Epidermal melanocyte (primary cell): ENCODE measurements at regions not wholly inside any gene's neighbourhood (a gene's known extent, or its start where the extent isn't known, plus 50 kb on each side); places are given as distances from the start of the nearest gene placed in this dataset.

Source experiments
- DNase-seq: peaks from one replicate; pipeline ENCODE4 v3.0.0; 2011; ENCODE audit warnings: low spot score; ENCODE audit not compliant: insufficient read length

DNA sequence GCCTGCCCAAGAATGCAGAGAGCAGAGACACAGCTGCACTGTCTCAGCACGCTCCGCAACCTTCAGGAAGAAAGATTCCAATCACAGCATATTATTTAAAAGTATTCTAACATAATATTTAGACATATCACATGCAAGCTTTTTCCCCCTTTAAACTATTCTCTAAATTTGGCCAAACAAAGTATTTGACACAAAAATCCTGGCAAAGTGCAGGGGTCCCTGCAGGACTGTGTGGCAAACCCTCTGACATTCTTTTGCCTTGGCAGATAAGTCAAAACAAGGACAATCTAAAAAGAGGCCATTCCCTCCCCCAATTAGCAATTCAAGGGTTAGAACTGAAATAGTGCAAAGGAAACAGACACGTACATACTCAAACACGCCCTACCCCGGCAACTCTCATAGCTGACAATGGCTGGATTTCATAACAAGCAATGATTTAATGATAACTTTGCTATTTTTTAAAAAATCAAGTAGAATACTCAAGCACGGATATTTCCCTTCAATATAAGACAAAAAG, 225.3 kb downstream of the MRPL39 start:
- DNase-seq: no peak

DNA sequence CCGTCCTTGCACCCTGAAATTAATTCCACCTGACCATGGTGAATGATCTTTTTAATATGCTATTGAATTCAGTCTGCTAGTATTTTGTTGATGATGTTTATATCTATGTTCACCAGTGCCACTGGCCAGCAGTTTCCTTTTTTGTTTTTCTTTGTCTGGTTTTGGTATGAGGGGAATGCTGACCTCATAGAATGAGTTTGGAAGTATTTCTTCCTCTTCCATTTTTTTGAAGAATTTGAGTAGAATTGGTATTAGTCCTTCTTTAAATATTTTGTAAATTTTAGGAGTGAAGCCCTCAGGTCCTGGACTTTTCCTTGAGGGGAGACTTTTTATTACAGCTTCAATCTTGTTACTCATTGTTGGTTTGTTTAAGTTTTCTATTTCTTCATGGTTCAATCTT, 231.6 kb downstream of the MRPL39 start:
- DNase-seq: no peak

DNA sequence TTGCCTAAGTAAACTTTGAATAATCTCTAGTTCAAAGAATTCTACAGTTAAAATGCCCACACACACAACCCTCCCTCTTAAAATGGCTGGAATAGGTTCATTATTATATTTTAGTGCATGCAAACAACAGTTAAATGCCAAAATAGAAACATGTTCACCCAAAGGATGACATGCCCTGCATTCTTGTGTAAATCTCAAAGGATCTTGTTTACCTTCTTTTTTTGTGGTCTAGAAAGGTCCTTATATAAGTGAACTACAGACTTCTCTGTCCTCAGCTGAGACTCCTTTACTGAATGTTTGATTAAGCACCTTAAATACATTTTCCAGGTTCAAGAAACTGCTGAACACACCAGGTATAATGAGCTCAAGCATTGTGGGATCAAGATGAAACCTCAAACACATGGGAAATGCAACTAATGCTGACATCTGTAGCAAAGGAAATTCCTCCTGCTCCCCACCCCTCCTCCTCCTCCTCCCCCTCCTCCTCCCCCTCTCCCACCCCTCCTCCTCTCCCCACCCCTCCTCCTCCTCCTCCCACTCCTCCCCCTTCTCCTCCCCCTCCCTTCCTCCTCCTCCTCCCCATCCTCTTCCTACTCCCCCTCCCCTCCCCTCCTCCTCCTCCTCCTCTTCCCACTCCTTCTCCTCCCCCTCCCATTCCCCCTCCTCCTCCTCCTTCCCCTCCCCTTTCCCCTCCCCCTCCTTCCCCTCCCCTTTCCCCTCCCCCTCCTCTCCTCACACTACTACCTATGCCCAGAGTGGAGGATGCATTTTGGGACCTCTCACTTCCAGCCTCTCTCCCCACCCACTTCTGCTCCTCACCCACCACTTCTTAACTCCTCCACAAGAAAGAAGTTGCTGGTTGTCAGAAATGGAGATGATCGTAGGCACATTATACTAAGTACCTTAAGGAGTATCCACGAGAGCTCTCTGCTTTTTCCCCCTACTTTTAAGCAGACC, 233.9 kb downstream of the MRPL39 start:
- no peak for DNase-seq

DNA sequence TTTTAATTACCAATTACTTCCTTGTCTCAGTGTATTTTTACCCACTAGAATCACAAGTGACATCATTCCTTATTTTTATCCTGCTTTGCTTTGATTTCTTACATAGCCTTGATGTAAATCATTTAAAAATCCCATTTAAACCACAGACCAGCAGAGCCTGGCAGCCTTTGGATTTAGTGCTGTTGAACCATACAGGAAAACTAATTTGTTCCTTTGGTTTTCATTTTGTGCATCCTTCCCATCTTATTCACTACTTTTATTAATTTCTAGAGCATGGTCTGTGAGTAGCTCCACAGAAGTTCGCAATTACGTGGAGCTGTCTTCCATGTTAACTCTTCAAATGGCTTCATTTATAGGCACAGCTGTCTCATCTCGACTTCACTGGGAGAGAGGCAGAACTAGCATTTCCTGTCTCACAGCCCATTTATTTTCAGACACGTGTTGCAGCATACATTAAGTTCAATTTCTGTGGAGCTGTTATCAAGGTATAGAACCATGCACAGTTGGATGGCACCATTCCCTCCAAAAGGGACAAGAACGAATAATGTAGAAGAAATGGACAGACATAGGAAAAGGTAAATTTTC, 235.3 kb downstream of the MRPL39 start:
- DNase-seq: no peak

DNA sequence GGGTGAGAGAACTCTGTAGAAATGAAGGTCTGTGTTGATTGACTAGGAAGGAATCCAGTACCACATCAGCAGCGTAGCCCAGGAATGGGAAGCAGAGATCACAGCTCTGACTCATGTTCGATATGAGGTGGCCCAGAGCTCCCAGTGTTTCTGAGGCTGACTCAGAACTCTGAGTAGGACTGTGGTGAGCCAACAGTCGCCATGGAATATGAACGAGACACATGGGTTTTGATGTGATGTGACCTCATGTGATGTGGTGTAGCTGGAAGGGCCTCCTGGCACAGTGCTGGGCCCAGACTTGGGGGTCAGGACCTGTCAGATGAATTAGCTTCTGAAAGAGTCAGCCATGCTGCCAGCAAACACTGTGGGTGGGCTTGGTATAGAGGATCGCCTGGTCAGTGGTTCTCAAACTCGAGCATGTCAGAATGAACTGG, 237.0 kb downstream of the MRPL39 start:
- peak; percentile 22 for DNase-seq

DNA sequence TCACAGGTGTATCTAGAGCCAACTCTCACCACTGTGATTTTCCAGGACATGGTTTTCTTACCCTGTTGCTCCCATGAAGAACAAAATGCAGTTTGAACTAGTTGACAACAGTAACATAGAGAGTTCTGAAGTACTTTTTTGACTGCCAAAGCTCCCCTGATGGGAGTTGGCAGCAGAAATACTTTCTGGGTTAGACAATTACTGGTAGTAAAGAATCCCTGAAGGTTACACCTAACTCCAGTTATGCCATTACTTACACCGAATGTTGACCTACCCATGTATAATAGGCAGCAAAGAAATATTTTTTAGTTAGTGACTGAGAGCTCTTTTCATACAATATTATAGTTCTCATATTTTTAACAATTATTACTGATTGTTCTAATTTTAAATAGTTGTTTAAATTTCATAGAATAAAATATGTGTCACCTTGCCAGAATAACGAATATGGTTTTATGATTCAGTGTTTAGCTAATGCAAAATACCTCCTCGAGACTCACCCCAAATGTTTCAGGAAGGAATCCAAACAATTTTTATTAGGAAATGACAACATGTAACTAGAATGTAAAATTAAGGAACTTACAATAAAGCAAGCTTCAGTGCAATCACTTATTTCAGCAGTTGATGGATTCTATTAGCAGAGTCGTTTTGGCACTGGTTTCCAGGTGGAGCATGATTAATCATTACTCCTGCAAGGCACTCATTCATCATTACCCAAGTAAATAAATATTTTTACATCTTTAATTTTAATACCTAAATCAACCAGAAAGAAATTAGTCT, 237.6 kb downstream of the MRPL39 start:
- DNase-seq: no peak

DNA sequence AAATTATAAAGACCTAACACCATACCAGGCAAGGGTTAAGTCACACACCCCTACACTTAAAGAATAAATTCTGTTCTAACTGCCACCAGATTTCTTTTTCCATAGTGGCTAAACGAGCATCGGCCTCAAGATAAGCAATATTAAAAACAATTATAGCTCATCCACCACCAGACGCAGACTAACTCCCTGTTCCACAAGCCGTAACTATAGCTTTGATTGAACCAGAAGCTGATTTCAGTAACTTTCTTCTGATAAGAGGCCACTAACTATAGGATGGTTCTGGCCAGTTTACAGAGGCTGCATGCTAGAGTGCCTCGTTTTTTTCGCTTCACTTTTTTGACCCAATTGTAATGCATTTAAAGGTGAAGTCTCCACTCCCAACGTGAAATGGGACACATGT, 238.8 kb downstream of the MRPL39 start:
- no peak for DNase-seq

DNA sequence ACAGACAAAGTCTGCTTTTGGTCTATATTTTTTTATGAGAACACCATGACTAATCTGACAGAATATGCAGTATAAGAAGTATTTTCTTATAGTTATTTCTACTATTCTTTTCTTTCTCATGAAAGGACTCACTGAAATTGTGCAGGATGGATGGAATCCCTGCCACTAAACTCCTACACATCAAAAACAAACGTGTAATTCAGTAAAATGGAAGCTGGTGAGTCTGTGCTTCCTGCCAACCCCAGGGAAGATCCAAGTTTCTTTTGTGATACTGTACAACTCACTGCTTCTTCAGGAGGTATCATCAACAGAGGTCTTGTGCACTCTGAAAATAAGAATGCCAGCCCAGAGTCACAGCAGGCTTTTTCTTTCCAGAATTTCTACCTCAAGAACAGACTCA, 241.2 kb downstream of the MRPL39 start:
- no peak for DNase-seq

DNA sequence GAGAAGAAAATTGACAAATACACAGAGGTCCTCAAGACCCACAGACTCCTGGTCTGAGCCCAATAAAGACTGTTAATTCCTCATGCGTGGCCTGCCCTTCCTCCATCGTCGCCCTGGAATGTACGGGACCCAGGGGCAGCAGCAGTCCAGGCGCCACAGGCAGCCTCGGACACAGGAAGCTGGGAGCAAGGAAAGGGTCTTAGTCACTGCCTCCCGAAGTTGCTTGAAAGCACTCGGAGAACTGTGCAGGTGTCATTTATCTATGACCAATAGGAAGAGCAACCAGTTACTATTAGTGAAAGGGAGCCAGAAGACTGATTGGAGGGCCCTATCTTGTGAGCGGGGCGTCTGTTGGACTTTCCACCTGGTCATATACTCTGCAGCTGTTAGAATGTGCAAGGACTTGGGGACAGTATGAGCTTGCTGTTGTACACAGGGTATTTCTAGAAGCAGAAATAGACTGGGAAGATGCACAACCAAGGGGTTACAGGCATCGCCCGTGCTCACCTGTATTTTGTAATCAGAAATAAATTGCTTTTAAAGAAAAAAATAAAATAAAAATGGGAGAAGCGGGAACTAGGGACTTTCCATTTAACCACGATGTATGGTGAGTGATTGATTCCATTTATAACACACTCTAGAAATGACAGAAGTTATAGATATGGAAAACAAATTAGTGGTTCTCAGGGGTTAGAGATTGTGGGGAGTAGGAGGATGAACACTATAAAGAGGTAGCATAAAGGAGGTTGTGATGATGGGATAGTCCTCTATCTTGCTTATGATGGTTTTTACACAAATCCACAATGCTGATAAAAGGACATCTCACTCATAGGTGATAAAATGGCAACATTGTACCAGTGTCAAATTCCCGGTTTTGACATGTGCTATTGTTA, 244.7 kb downstream of the MRPL39 start:
- DNase-seq: no peak

DNA sequence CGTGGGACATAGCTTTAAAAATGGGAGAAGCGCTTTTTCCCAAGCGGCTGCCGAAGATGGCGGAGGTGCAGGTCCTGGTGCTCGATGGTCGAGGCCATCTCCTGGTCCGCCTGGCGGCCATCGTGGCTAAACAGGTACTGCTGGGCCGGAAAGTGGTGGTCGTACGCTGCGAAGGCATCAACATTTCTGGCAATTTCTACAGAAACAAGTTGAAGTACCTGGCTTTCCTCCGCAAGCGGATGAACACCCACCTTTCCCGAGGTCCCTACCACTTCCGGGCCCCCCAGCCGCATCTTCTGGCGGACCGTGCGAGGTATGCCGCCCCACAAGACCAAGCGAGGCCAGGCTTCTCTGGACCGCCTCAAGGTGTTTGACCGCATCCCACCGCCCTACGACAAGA, 245.5 kb downstream of the MRPL39 start:
- no peak for DNase-seq

DNA sequence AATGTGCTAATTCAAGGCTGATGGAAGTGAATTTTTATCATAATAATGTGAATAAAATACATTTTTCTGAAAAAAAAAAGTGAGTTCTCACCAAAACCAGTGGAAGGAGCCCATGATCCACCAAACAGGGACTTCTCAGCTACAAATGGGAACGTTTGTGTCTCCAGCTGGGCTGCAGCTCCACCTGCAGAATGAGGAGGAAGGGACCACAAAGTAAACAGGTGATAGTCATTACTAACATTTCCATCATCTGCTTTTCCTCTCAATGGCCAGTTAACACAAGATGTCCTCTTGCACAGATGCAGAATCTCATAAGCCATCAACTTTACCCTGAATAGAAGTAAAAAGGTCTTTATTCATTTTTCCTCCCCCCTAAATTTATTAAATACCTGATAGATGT, 246.2 kb downstream of the MRPL39 start:
- DNase-seq: no peak

DNA sequence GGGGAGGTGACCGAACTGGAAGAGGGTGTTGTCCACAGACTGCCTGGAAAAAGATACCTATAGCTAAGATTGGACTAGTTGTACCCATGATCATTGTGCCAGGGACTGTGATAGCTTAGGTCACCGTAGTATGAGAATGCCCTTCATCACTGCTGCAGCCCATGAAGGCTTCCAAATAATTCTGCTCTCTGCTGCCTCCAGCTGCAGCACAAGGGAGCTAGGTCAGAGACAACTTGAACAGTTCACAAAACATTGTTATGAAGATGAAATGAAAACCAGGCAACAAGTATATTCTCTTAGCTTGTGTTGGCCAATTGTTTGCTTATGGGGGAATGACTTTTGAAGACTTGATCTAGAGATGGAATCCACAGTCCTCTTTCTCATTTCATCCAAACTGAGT, 246.7 kb downstream of the MRPL39 start:
- DNase-seq: no peak

DNA sequence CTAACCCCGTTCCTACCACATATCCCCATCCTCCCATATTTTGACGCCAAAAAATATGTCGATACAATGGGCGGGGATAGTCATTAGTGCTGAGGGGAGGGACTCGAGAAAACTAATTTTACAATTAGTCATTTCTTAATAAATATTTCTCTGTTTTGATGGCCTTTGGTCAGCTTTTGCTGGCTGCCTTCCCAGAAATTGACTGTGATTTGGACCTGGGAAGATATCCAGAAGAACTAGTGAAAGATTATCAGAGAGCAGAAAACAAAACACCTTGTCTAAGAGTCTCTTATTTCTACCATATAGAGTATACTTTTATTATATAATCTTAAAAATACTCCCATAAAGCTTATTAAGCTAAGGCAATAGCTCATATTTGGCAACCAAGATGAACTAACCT, 247.6 kb downstream of the MRPL39 start:
- no peak for DNase-seq

DNA sequence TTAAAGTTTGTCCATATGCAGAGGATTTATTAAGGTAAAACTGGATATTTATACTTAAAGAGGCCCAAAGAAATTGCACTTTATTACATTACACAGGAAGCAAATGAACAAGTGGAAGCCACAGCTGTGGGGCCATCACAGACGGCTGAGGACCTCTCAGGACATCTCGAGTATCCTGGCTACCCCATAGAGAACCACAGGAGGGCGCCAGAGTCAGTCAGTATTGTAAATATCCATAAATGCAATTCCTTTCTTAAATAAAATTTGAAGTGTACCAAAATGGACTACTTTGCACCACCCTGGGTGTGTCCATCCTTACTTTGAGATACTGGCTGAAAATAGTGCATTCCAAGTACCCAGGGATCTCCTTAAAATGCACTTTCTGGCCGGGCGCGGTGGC, 257.2 kb downstream of the MRPL39 start:
- DNase-seq: no peak

DNA sequence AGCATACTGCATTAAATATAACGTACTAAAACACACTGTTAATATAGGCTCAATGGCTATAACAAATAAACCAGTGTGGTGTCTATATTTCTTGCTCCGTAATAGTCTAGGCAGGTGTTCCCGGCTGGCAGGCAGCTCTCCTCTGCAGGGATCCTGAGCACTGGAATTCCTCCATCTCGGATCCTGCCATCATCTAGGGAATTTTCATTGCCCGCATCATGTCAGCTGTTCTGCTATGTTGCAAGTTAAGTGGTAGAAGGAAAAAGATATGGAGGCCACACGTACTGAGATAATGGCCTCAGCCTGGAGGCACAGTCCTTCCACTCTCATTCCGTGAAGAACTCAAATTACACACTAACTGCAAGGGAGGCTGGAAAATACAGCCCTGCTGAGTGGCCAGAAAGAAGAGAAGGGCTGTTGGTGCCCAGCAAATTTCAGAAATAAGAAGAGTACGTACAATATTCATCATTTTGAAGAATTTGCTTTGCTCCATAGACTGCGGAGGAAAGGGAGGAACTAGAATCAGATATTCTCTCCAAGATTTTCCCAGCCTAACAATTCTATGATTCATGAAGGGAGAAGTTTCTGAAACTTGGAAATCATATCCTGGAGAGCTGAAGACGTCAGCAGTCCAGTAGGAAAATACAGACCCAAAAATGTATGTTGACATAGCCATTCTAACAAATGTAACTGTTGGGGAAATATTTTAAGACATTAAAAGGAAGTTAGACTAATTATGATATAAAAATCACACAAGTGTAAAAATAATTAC, 263.3 kb downstream of the MRPL39 start:
- no peak for DNase-seq

DNA sequence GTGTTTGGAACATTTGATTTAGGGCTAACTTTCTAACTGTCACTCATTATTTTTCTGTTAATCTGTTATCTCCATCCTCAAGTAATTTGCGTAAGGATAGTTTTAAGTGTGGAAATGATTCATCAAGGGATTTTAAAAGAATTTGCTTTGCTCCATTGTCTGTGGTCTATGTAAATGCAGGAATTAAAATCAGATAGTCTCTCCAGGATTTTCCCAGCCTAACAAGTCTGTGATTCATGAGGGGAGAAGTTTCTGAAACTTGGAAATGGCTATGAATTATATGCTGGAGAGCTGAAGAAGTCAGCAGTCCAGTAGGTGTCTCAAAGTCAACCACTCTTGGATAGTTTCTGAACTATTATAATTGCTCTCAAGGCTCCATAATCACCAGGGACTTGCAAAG, 264.5 kb downstream of the MRPL39 start:
- no peak for DNase-seq

DNA sequence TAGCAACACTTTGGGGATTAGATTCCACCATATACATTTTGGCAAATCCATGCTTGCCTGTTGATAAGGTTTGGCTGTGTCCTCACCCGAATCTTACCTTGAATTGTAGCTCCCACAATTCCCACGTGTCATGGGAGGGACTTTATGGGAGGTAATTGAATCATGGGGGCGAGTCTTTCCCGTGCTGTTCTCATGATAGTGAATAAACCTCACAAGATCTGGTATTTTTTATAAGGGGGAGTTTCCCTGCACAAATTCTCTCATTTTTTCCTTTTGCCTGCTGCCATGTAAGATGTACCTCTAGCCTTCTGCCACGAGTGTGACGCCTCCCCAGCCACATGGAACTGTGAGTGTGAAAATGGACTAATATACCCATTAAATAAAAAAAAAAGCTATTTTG, 265.3 kb downstream of the MRPL39 start:
- DNase-seq: no peak

DNA sequence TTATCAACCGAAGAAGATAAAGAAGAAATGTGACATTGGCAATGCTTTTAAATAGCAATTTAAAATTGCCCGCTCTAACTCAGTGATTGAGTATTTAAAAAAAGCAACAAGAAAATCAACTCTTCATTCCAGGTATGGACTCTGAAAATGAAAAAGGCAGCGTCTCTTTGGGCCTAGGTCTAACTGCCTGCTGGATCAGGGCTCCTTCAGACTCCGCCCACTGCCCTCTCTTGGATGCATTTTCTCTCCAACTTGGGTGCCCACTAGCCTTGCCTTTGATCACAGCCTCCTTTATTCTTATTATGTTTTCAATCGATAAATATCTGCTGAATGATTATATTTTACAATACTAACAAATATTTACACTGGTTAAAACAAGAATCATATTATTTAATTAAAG, 268.9 kb downstream of the MRPL39 start:
- DNase-seq: no peak

DNA sequence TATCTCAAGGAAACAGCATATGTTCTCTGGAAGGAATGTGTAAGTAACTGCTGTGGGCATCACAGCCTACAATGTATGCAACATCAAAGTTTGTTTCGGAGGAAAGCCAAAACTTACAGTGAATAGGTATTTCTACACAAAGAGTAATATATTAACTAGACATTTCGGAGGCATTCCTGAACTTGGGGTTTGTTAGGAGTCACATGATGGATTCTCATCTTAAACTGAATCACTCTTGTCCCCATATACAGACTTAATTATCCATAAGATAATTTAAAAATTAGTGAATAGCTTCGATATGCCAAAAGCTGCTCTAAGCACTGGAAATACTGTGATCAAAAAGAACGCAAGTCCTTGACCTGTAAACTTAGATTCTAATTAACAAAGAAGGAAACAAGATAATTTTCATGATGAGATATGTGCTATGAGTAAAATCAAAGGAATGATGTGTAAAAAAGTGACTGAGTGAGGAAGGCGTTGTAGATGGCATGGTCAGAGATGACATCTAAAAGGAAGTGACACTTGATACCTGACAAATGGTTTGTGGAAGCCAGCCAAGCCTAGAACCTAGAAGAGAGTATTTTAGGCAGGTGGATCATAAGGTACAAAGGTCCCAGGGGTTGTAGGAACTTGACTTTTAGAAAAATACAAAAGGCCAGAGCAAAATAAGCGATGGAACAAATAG, 273.1 kb downstream of the MRPL39 start:
- no peak for DNase-seq

DNA sequence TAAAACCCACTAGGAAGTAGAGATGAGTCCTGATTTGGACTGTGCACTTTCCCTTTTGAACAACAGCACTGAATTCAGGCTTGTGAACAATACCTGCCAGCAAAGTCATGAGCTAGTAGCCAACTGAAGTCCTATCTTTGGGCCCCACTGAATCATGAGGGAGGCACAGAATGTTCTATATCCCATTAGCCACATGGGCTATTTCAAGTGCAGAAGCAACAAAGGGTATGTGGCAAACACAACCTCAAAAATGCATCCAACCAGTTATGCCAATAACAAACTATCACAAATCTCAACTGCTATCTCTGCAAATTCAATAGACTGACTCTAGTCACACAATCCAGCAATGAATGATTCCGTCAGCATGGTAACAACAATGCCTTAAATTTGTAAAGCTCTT, 276.0 kb downstream of the MRPL39 start:
- DNase-seq: no peak
